Anterior cingulate cortex (tissue), 58 donors: ENCODE measurements at regions not wholly inside any gene's neighbourhood (a gene's known extent, or its start where the extent isn't known, plus 50 kb on each side); places are given as distances from the start of the nearest gene placed in this dataset.

ENCODE experiments used
- DNase-seq, 58 donors: peaks; one replicate each; lab custom pipeline; 2025; lab: John Stamatoyannopoulos, UW

DNA sequence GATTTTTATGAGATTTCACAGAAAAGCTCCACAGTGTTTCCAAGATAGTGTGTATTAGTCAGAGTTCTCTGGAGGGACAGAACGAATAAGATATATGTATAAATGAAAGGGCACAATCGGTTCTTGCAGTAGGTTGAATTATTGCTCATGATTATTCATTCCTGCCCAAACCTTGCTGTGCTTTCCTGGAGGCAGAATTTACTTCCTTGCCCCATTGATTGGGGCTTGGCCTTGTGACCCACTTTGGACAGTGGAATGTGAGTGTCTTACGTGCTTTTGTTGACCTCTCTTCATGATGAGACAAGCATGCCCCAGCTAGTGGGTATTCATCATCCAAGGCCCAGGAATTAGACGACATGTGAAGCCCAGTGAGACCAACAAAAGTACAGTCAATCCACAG, 53.0 kb upstream of the ABCB5 start:
- no peak for DNase-seq
